GM19452 (cell line): ENCODE measurements at regions not wholly inside any gene's neighbourhood (a gene's known extent, or its start where the extent isn't known, plus 50 kb on each side); places are given as distances from the start of the nearest gene placed in this dataset.
"Not testable (repeated sequence)": the region's sequence is repeated elsewhere in the genome, so short reads cannot be mapped to it uniquely, and the experiment has no call there.

Source experiments
- ATAC-seq: cut with Tn5 transposase; IDR thresholded peaks from one replicate; pipeline ENCODE4 v1.9.1; 2021; ENCODE audit not compliant: unreplicated experiment

GRCh38 chr18:73688851-73689711 is 458.6 kb downstream of the FBXO15 start:
- ATAC-seq: no peak

GRCh38 chr18:73688161-73688560 is 459.5 kb downstream of the FBXO15 start:
- no peak for ATAC-seq

GRCh38 chr18:73684647-73685046 is 463.0 kb downstream of the FBXO15 start:
- ATAC-seq: no peak

- no peak for ATAC-seq
These were observed 464.0 kb downstream of the FBXO15 start for GRCh38 chr18:73683409-73684238.

GRCh38 chr18:73681912-73682311 is 465.7 kb downstream of the FBXO15 start:
- no peak for ATAC-seq

- no peak for ATAC-seq
These were observed 466.2 kb downstream of the FBXO15 start for GRCh38 chr18:73681398-73681797.

- ATAC-seq: no peak
These were observed 467.5 kb downstream of the FBXO15 start for GRCh38 chr18:73679941-73680712.

- ATAC-seq: no peak
These were observed 470.2 kb downstream of the FBXO15 start for GRCh38 chr18:73677450-73677849.

GRCh38 chr18:73674125-73674865 is 473.3 kb downstream of the FBXO15 start:
- ATAC-seq: no peak

GRCh38 chr18:73671480-73671879 is 476.2 kb downstream of the FBXO15 start:
- not testable (repeated sequence) for ATAC-seq

- ATAC-seq: peak; percentile 53
These were observed 477.1 kb downstream of the FBXO15 start for GRCh38 chr18:73670524-73670923.

GRCh38 chr18:73670039-73670438 is 477.6 kb downstream of the FBXO15 start:
- no peak for ATAC-seq

- no peak for ATAC-seq
These were observed 478.3 kb downstream of the FBXO15 start for GRCh38 chr18:73669297-73669696.

GRCh38 chr18:73668051-73668450 is 479.6 kb downstream of the FBXO15 start:
- no peak for ATAC-seq

GRCh38 chr18:73666772-73667171 is 480.9 kb downstream of the FBXO15 start:
- ATAC-seq: no peak

GRCh38 chr18:73664896-73665295 is 482.7 kb downstream of the FBXO15 start:
- no peak for ATAC-seq

- ATAC-seq: no peak
These were observed 484.1 kb downstream of the FBXO15 start for GRCh38 chr18:73663581-73663980.

- ATAC-seq: no peak
These were observed 485.2 kb downstream of the FBXO15 start for GRCh38 chr18:73662421-73662820.

GRCh38 chr18:73660931-73661856 is 486.4 kb downstream of the FBXO15 start:
- ATAC-seq: no peak
